ENCODE measurements at regions not wholly inside any gene's neighbourhood (a gene's known extent, or its start where the extent isn't known, plus 50 kb on each side); places are given as distances from the start of the nearest gene placed in this dataset.
A peak's percentile ranks its signal among the peaks of the same experiment; 100 is the strongest.

GRCh38 chr1:94619731-94620130 lies 78.2 kb upstream of the F3 start:
- H2AK5ac ChIP-seq (ENCODE audit: low read length): peak overlapping the region; percentile 85
- H2BK120ac ChIP-seq (ENCODE audit: insufficient read depth, low read length, poor library complexity): no peak overlapping the region
- no peak for DNase-seq
- no peaks in the 10 kb centered on the region for H3K27me3 ChIP-seq (ENCODE audit: insufficient read depth, low read length)
- H3K9me3 ChIP-seq (ENCODE audit: insufficient read depth, low read depth, low read length): peaks cover 2% of the 10 kb centered on the region
- H3K27ac ChIP-seq (ENCODE audit: low read depth, low read length): no peak overlapping the region
- H3K4me3 ChIP-seq (ENCODE audit: low read depth, low read length): no peak overlapping the region
- no CpG with 5 or more reads among the region's 1 CpG for WGBS (ENCODE audit: extremely low coverage, insufficient coverage, insufficient read length)
- H2AFZ ChIP-seq (ENCODE audit: insufficient read depth, low read length, poor library complexity): no peak overlapping the region
- no peak overlapping the region for H3K4me2 ChIP-seq (ENCODE audit: low read length)
- peaks cover 46 to 52% of the 10 kb centered on the region in 2 experiments for H3K4me1 ChIP-seq (ENCODE audit: control insufficient read depth in 1 of 2, insufficient read depth in 2 of 2, low read length in 2 of 2)
- no peak overlapping the region for H4K8ac ChIP-seq (ENCODE audit: low read depth, low read length)
- H3K18ac ChIP-seq (ENCODE audit: low read length): no peak overlapping the region
- H3K4ac ChIP-seq (ENCODE audit: low read depth, low read length): no peak overlapping the region
- H3K14ac ChIP-seq (ENCODE audit: low read length): no peak overlapping the region
- peaks cover 4% of the 10 kb centered on the region for H3K79me2 ChIP-seq (ENCODE audit: control insufficient read depth, insufficient read depth, low read length, poor library complexity)
- H3K79me1 ChIP-seq (ENCODE audit: low read length): peaks cover 33% of the 10 kb centered on the region
- H2BK12ac ChIP-seq (ENCODE audit: low read length): peak overlapping the region; percentile 15
- no peak overlapping the region for H4K91ac ChIP-seq (ENCODE audit: low read depth, low read length)
- no peaks in the 10 kb centered on the region for H3K36me3 ChIP-seq (ENCODE audit: control insufficient read depth in 1 of 2, insufficient read depth in 2 of 2, low read length in 2 of 2)
- H4K12ac ChIP-seq (ENCODE audit: low read depth, low read length): no peak overlapping the region
- no peak overlapping the region for H3K9ac ChIP-seq (ENCODE audit: low read length)
- no peak overlapping the region for H2BK5ac ChIP-seq (ENCODE audit: low read depth, low read length, poor library complexity)
- H3K23ac ChIP-seq (ENCODE audit: low read length): no peak overlapping the region

GRCh38 chr1:94617957-94618739 lies 76.6 kb upstream of the F3 start:
- no peaks in the 10 kb centered on the region for H3K36me3 ChIP-seq (ENCODE audit: control insufficient read depth in 1 of 2, insufficient read depth in 2 of 2, low read length in 2 of 2)
- no peak overlapping the region for H4K91ac ChIP-seq (ENCODE audit: low read depth, low read length)
- no peak overlapping the region for H3K23ac ChIP-seq (ENCODE audit: low read length)
- H3K4me2 ChIP-seq (ENCODE audit: low read length): no peak overlapping the region
- peak overlapping the region; percentile 11 for H3K14ac ChIP-seq (ENCODE audit: low read length)
- H3K79me1 ChIP-seq (ENCODE audit: low read length): peaks cover 26% of the 10 kb centered on the region
- no peak overlapping the region for H3K27ac ChIP-seq (ENCODE audit: low read depth, low read length)
- no peak overlapping the region for H2BK5ac ChIP-seq (ENCODE audit: low read depth, low read length, poor library complexity)
- H3K9me3 ChIP-seq (ENCODE audit: insufficient read depth, low read depth, low read length): peaks cover 2% of the 10 kb centered on the region
- H3K79me2 ChIP-seq (ENCODE audit: control insufficient read depth, insufficient read depth, low read length, poor library complexity): peaks cover 4% of the 10 kb centered on the region
- no peak overlapping the region for H2AK5ac ChIP-seq (ENCODE audit: low read length)
- no peak overlapping the region for H2BK120ac ChIP-seq (ENCODE audit: insufficient read depth, low read length, poor library complexity)
- H2BK12ac ChIP-seq (ENCODE audit: low read length): peak overlapping the region; percentile 29
- no peak overlapping the region for H3K18ac ChIP-seq (ENCODE audit: low read length)
- H3K27me3 ChIP-seq (ENCODE audit: insufficient read depth, low read length): no peaks in the 10 kb centered on the region
- no CpG with 5 or more reads among the region's 13 CpGs for WGBS (ENCODE audit: extremely low coverage, insufficient coverage, insufficient read length)
- DNase-seq: no peak
- no peak overlapping the region for H4K8ac ChIP-seq (ENCODE audit: low read depth, low read length)
- H3K4me3 ChIP-seq (ENCODE audit: low read depth, low read length): no peak overlapping the region
- H3K4ac ChIP-seq (ENCODE audit: low read depth, low read length): no peak overlapping the region
- peaks cover 36 to 40% of the 10 kb centered on the region in 2 experiments for H3K4me1 ChIP-seq (ENCODE audit: control insufficient read depth in 1 of 2, insufficient read depth in 2 of 2, low read length in 2 of 2)
- H2AFZ ChIP-seq (ENCODE audit: insufficient read depth, low read length, poor library complexity): no peak overlapping the region
- no peak overlapping the region for H3K9ac ChIP-seq (ENCODE audit: low read length)
- H4K12ac ChIP-seq (ENCODE audit: low read depth, low read length): no peak overlapping the region

- H3K9ac ChIP-seq (ENCODE audit: low read length): no peak overlapping the region
- no peak overlapping the region for H3K4me3 ChIP-seq (ENCODE audit: low read depth, low read length)
- H2BK120ac ChIP-seq (ENCODE audit: insufficient read depth, low read length, poor library complexity): no peak overlapping the region
- H2AFZ ChIP-seq (ENCODE audit: insufficient read depth, low read length, poor library complexity): no peak overlapping the region
- H3K27ac ChIP-seq (ENCODE audit: low read depth, low read length): peak overlapping the region; percentile 2
- no peak overlapping the region for H3K4ac ChIP-seq (ENCODE audit: low read depth, low read length)
- no peak overlapping the region for H2AK5ac ChIP-seq (ENCODE audit: low read length)
- peaks cover 27 to 34% of the 10 kb centered on the region in 2 experiments for H3K4me1 ChIP-seq (ENCODE audit: control insufficient read depth in 1 of 2, insufficient read depth in 2 of 2, low read length in 2 of 2)
- H2BK12ac ChIP-seq (ENCODE audit: low read length): peak overlapping the region; percentile 1
- H3K4me2 ChIP-seq (ENCODE audit: low read length): no peak overlapping the region
- peaks cover 4% of the 10 kb centered on the region for H3K79me2 ChIP-seq (ENCODE audit: control insufficient read depth, insufficient read depth, low read length, poor library complexity)
- peak overlapping the region; percentile 4 for H3K14ac ChIP-seq (ENCODE audit: low read length)
- H3K23ac ChIP-seq (ENCODE audit: low read length): no peak overlapping the region
- H4K8ac ChIP-seq (ENCODE audit: low read depth, low read length): no peak overlapping the region
- H3K36me3 ChIP-seq (ENCODE audit: control insufficient read depth in 1 of 2, insufficient read depth in 2 of 2, low read length in 2 of 2): no peaks in the 10 kb centered on the region
- H4K12ac ChIP-seq (ENCODE audit: low read depth, low read length): no peak overlapping the region
- no peaks in the 10 kb centered on the region for H3K27me3 ChIP-seq (ENCODE audit: insufficient read depth, low read length)
- WGBS (ENCODE audit: extremely low coverage, insufficient coverage, insufficient read length): no CpG with 5 or more reads among the region's 6 CpGs
- DNase-seq: peak; percentile 61 to 80
- H3K79me1 ChIP-seq (ENCODE audit: low read length): peaks cover 18% of the 10 kb centered on the region
- H4K91ac ChIP-seq (ENCODE audit: low read depth, low read length): peak overlapping the region; percentile 2
- H3K18ac ChIP-seq (ENCODE audit: low read length): no peak overlapping the region
- no peak overlapping the region for H2BK5ac ChIP-seq (ENCODE audit: low read depth, low read length, poor library complexity)
- H3K9me3 ChIP-seq (ENCODE audit: insufficient read depth, low read depth, low read length): peaks cover 2% of the 10 kb centered on the region
These were observed 75.7 kb upstream of the F3 start for GRCh38 chr1:94617134-94617805.

GRCh38 chr1:94616506-94616905 lies 74.9 kb upstream of the F3 start:
- no peak overlapping the region for H3K4me3 ChIP-seq (ENCODE audit: low read depth, low read length)
- H4K91ac ChIP-seq (ENCODE audit: low read depth, low read length): no peak overlapping the region
- WGBS (ENCODE audit: extremely low coverage, insufficient coverage, insufficient read length): no CpG with 5 or more reads among the region's 2 CpGs
- no peak overlapping the region for H3K4ac ChIP-seq (ENCODE audit: low read depth, low read length)
- H3K79me1 ChIP-seq (ENCODE audit: low read length): peaks cover 12% of the 10 kb centered on the region
- no peak overlapping the region for H4K12ac ChIP-seq (ENCODE audit: low read depth, low read length)
- DNase-seq: peak in 1 of 2 donors; percentile 59
- no peak overlapping the region for H3K23ac ChIP-seq (ENCODE audit: low read length)
- H3K9me3 ChIP-seq (ENCODE audit: insufficient read depth, low read depth, low read length): peaks cover 2% of the 10 kb centered on the region
- no peak overlapping the region for H2BK12ac ChIP-seq (ENCODE audit: low read length)
- H2BK120ac ChIP-seq (ENCODE audit: insufficient read depth, low read length, poor library complexity): peak overlapping the region; percentile 45
- H3K18ac ChIP-seq (ENCODE audit: low read length): no peak overlapping the region
- H3K36me3 ChIP-seq (ENCODE audit: control insufficient read depth in 1 of 2, insufficient read depth in 2 of 2, low read length in 2 of 2): no peaks in the 10 kb centered on the region
- peaks cover 22 to 30% of the 10 kb centered on the region in 2 experiments for H3K4me1 ChIP-seq (ENCODE audit: control insufficient read depth in 1 of 2, insufficient read depth in 2 of 2, low read length in 2 of 2)
- peak overlapping the region; percentile 20 for H3K4me2 ChIP-seq (ENCODE audit: low read length)
- H2AFZ ChIP-seq (ENCODE audit: insufficient read depth, low read length, poor library complexity): no peak overlapping the region
- no peak overlapping the region for H4K8ac ChIP-seq (ENCODE audit: low read depth, low read length)
- no peaks in the 10 kb centered on the region for H3K79me2 ChIP-seq (ENCODE audit: control insufficient read depth, insufficient read depth, low read length, poor library complexity)
- no peak overlapping the region for H3K9ac ChIP-seq (ENCODE audit: low read length)
- no peak overlapping the region for H2BK5ac ChIP-seq (ENCODE audit: low read depth, low read length, poor library complexity)
- no peak overlapping the region for H3K27ac ChIP-seq (ENCODE audit: low read depth, low read length)
- no peak overlapping the region for H2AK5ac ChIP-seq (ENCODE audit: low read length)
- no peaks in the 10 kb centered on the region for H3K27me3 ChIP-seq (ENCODE audit: insufficient read depth, low read length)
- no peak overlapping the region for H3K14ac ChIP-seq (ENCODE audit: low read length)
